SK-N-MC (cell line): ENCODE measurements at regions not wholly inside any gene's neighbourhood (a gene's known extent, or its start where the extent isn't known, plus 50 kb on each side); places are given as distances from the start of the nearest gene placed in this dataset.

Source experiments
- EZH2 ChIP-seq: fragments of 200-600 bp; sonication (generic); IDR thresholded peaks from one replicate; pipeline ENCODE4 v1.6.1; 2017; ENCODE audit warnings: antibody characterized with exemption
- POLR2AphosphoS5 ChIP-seq: IDR thresholded peaks from 2 replicates; pipeline ENCODE4 v1.6.1; 2012; ENCODE audit warnings: mild to moderate bottlenecking, low read depth, low read length, borderline replicate concordance

- TF ChIP-seq EZH2 (no peak), POLR2AphosphoS5 (no peak)
Observed at GRCh38 chr6:102300350-102300749, 906.8 kb downstream of the GRIK2 start.
